ENCODE measurements at regions not wholly inside any gene's neighbourhood (a gene's known extent, or its start where the extent isn't known, plus 50 kb on each side); places are given as distances from the start of the nearest gene placed in this dataset.

DNA sequence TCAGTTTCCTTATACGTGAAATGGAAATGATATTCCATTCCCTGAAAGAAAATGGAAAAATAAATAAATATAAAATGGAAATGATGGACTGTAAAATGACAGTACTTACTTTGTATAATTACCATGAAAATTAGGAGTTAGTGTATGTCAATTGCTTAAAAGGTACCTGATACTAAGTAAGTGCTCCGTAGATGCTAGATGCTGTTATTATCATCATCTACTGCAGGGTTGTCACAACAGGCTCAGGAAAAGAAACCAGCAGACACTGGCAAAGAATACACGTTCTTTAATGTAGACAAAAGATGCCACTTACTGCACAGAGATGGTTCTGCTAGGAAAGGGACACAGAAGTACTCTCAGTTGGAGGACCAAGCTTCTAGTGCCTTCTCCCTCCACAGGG lies 64.0 kb upstream of the KCNN2 start:
- TF ChIP-seq CTCF (conservative IDR thresholded peaks at IDR 0.05), result no peak
- no peak overlapping the region for H3K4me3 Mint-ChIP-seq
- H3K27me3 Mint-ChIP-seq, result peaks cover 3% of the 10 kb centered on the region
- H3K36me3 Mint-ChIP-seq, result no peaks in the 10 kb centered on the region
- H3K27ac Mint-ChIP-seq, result no peak overlapping the region
- no peaks in the 10 kb centered on the region for H3K4me1 Mint-ChIP-seq (ENCODE audit: unreplicated experiment)
- no peak for DNase-seq (ENCODE audit: extremely low spot score, unreplicated experiment)
- no peaks in the 10 kb centered on the region for H3K9me3 Mint-ChIP-seq

DNA sequence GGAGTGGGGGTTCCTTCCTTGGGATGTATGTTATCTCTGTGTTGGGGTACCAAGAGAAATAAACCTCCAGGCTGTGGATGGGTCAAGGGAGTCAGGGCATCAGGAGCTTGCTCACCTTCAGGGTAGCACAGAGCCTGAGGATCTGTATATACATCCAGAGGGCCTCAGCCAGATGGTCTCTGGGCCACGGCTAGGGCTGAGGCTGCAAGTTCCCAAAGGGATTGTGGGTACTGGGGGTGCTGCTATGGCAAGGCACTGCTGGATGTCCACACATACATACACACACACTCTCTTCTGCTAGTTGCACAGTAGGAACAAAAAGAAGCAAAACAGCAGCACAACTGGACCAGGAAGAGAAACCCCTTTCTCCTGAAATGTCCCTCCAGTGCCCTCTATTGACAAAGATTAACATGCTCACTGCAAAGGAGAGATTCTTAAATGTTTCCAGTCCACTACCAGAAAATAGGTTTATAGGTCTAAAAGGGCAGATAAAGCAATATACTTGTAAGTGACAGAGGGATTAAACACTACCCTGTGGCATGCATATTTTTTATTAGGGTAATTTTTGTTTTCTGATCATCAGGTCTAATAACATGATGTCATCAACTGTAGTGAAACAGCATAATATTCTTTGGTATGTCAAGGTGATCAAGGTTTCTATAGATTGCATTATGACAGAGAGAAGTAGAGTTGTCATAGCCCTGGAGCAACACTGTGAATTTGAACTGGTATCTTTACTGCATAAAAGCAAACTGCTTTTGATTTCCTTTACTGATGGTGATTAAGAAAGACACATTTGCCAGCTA lies 56.3 kb upstream of the KCNN2 start:
- peak; percentile 66 for TF ChIP-seq CTCF (conservative IDR thresholded peaks at IDR 0.05)
- Mint-ChIP-seq H3K27me3 (no peaks in the 10 kb centered on the region), H3K9me3 (no peaks in the 10 kb centered on the region), H3K4me3 (no peak overlapping the region), H3K36me3 (no peaks in the 10 kb centered on the region), H3K4me1 (ENCODE audit: unreplicated experiment) (peaks cover 4% of the 10 kb centered on the region), H3K27ac (no peak overlapping the region)
- no peak for DNase-seq (ENCODE audit: extremely low spot score, unreplicated experiment)

DNA sequence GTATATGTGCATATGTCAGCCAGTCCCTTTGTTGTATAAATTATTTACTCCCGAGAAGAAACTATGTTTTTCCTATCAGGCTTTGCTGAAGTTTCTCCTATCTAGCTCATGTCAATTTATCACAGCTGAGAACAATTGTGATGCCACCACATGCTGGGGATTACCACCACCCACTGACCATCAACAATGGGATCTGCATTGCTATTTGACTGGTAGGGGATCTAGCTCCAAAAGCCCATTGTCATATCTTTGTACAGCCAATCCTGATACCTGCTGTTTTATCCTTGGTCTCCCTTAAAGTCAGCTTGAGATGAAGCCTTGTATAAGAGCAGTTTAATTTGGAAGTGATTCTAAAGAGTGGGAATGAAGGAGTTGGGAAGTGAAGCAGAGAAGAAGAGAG lies 53.9 kb upstream of the KCNN2 start:
- Mint-ChIP-seq H3K27me3 (peaks cover 3% of the 10 kb centered on the region), H3K4me3 (no peak overlapping the region), H3K36me3 (no peaks in the 10 kb centered on the region), H3K27ac (no peak overlapping the region), H3K9me3 (no peaks in the 10 kb centered on the region), H3K4me1 (ENCODE audit: unreplicated experiment) (peaks cover 4% of the 10 kb centered on the region)
- DNase-seq (ENCODE audit: extremely low spot score, unreplicated experiment), result no peak
- no peak for TF ChIP-seq CTCF (conservative IDR thresholded peaks at IDR 0.05)

DNA sequence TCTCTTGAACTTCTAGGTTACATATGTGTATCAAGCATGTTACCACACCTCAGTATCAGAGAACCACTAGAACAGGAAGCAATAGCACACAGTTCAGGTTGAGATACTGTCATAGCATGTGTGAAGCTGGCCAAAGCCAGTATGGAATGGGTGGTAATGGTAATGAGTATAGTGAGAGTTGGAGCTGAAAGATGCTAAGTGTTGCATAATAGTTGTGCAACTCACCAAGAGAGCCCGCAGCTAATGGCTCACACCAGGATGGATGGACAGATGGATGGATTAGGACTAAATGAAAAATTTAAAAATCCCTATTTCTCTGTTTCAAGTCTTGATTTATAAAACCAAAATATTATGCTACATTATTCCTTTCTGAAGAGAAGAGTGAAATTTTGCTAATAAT lies 53.4 kb upstream of the KCNN2 start:
- Mint-ChIP-seq H3K9me3 (no peaks in the 10 kb centered on the region), H3K4me1 (ENCODE audit: unreplicated experiment) (peaks cover 4% of the 10 kb centered on the region), H3K4me3 (no peak overlapping the region), H3K27me3 (peaks cover 3% of the 10 kb centered on the region), H3K36me3 (no peaks in the 10 kb centered on the region), H3K27ac (no peak overlapping the region)
- DNase-seq (ENCODE audit: extremely low spot score, unreplicated experiment), result no peak
- TF ChIP-seq CTCF (conservative IDR thresholded peaks at IDR 0.05), result no peak

DNA sequence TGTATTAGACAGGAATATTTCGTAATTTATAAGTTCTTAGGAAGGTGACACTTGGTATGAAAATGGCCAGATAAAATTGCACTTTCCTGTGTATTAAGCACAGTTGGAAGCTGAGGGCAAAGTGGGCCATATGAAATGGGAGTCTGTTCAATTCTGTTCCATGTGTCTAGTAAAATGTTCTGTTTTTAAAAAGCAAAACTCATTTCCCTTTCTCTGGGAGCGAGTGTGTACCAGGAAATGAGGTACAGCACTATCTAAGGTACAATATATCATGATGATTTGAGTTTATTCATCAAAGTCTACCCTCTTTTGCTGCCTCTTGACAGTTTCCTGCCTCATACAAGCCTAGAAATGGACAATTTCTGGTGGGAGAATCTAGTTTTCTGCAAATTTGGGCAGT lies 51.2 kb upstream of the KCNN2 start:
- Mint-ChIP-seq H3K27ac (no peak overlapping the region), H3K4me1 (ENCODE audit: unreplicated experiment) (peaks cover 4% of the 10 kb centered on the region)

More for the DNA sequence above, 51.2 kb upstream of the KCNN2 start:
- Mint-ChIP-seq H3K9me3 (no peaks in the 10 kb centered on the region), H3K4me3 (no peak overlapping the region), H3K36me3 (no peaks in the 10 kb centered on the region), H3K27me3 (peaks cover 3% of the 10 kb centered on the region)
- no peak for DNase-seq (ENCODE audit: extremely low spot score, unreplicated experiment)
- no peak for TF ChIP-seq CTCF (conservative IDR thresholded peaks at IDR 0.05)
